Sigmoid colon (tissue), 4 donors: ENCODE measurements at regions not wholly inside any gene's neighbourhood (a gene's known extent, or its start where the extent isn't known, plus 50 kb on each side); places are given as distances from the start of the nearest gene placed in this dataset.

Experiments used
- CTCF ChIP-seq, 4 experiments: fragments of 450-650 bp in 3 of 4; fragments of 200-600 bp in 1 of 4; IDR thresholded peaks; one replicate each; pipeline ENCODE4 v1.5.1; 2016 to 2019; ENCODE audit warnings: antibody characterized with exemption in 4 of 4, mild to moderate bottlenecking in 3 of 4, moderate library complexity in 2 of 4
- EP300 ChIP-seq, 4 donors: sonication (generic); formaldehyde crosslinking; IDR thresholded peaks; one replicate each; pipeline ENCODE4 v1.6.1; 2017; ENCODE audit warnings: antibody characterized with exemption in 4 of 4
- POLR2A ChIP-seq, 2 donors: fragments of 450-650 bp; IDR thresholded peaks; one replicate each; pipeline ENCODE4 v1.6.1; 2016; ENCODE audit warnings: antibody characterized with exemption in 2 of 2, mild to moderate bottlenecking in 2 of 2, moderate library complexity in 2 of 2
- POLR2AphosphoS5 ChIP-seq, 4 donors: sonication (generic); formaldehyde crosslinking; IDR thresholded peaks; one replicate each; pipeline ENCODE4 v1.6.1; 2017; ENCODE audit warnings: antibody characterized with exemption in 4 of 4

DNA sequence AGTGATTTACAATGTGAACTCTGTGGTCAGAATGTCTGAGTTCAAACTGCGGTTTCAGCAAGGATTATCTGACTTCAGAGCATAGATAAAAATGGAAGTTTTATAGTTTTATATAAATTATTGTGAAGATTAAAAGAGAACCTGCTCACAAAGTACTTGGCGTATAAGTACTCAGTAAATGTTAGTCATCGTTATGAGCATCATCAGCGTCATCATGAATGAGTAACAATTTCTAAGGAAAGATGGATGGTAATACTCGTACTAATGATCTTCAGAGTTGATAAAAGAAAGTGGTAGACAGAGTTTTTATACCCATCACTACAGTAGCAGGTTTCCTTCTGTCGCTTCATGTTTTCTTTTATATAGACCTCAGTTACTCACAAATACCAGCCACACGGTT is 341.8 kb downstream of the RAP2B start:
- TF ChIP-seq POLR2A (IDR thresholded peaks at IDR 0.05) (no peak), CTCF (IDR thresholded peaks at IDR 0.05) (no peak), POLR2AphosphoS5 (IDR thresholded peaks at IDR 0.05) (no peak), EP300 (IDR thresholded peaks at IDR 0.05) (no peak)
